ENCODE measurements at regions not wholly inside any gene's neighbourhood (a gene's known extent, or its start where the extent isn't known, plus 50 kb on each side); places are given as distances from the start of the nearest gene placed in this dataset.

DNA sequence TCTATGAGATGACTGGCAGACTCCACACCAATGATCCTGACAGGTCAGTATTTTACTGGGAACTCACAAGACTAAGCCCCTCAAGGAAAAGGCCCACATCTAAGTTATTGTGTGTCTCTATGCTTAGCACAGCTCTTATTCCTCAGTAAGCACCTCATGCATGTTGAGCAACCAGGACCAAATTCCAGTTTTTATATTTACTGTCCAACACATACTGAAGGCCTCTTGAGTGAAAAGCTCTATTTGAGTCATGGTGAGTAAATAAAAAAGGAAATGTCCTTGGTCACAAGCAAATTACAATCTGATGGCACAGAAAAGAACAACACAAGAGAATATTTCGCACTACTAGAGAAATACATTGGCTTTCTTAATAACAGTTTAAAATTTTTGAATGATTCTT lies 87.9 kb upstream of the ETAA1 start:
- Histone ChIP-seq H3K4me1 (no peaks in the 10 kb centered on the region), H3K27me3 (no peaks in the 10 kb centered on the region), H3K36me3 (no peaks in the 10 kb centered on the region), H3K27ac (no peak overlapping the region), H3K9me3 (no peaks in the 10 kb centered on the region), H3K4me3 (no peak overlapping the region)
- no peak for TF ChIP-seq POLR2A (IDR thresholded peaks at IDR 0.05)
- TF ChIP-seq, protein P1, sequence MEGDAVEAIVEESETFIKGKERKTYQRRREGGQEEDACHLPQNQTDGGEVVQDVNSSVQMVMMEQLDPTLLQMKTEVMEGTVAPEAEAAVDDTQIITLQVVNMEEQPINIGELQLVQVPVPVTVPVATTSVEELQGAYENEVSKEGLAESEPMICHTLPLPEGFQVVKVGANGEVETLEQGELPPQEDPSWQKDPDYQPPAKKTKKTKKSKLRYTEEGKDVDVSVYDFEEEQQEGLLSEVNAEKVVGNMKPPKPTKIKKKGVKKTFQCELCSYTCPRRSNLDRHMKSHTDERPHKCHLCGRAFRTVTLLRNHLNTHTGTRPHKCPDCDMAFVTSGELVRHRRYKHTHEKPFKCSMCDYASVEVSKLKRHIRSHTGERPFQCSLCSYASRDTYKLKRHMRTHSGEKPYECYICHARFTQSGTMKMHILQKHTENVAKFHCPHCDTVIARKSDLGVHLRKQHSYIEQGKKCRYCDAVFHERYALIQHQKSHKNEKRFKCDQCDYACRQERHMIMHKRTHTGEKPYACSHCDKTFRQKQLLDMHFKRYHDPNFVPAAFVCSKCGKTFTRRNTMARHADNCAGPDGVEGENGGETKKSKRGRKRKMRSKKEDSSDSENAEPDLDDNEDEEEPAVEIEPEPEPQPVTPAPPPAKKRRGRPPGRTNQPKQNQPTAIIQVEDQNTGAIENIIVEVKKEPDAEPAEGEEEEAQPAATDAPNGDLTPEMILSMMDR (IDR thresholded peaks at IDR 0.05 in 4 of 5, conservative IDR thresholded peaks at IDR 0.05 in 1 of 5) = no peak
- DNase-seq = no peak
- intact Hi-C loops (cut with DNase I; ENCODE audit: low total_unique reads) = no loop called here
- ATAC-seq = no peak
- in situ Hi-C loops (cut with MboI; ENCODE audit: low sequenced_read_pairs in 4 of 4) = no loop called here

DNA sequence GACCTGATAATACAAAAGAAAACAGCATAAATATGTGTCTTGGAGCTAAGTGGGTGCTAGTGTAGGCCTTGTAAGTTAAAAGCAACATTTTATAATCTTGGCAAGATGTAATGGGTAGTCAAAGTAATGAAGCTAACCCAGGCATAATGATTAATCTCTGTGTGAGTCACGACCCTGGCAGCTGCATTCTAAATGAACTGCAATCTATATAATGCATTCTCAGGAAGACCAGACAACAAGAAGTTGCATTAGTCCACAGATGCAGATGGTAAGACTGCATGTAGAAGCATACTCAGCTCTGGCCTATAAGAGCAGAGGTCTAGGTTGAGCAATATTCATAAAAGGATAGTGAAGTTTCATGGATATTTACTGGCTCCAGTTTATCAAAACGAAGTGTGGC lies 85.6 kb upstream of the ETAA1 start:
- Histone ChIP-seq H3K36me3 (no peaks in the 10 kb centered on the region), H3K9me3 (no peaks in the 10 kb centered on the region), H3K27me3 (no peaks in the 10 kb centered on the region), H3K4me1 (no peaks in the 10 kb centered on the region), H3K27ac (no peak overlapping the region), H3K4me3 (no peak overlapping the region)
- intact Hi-C loops (cut with DNase I; ENCODE audit: low total_unique reads) = no loop called here
- DNase-seq (no peak), ATAC-seq (no peak)
- TF ChIP-seq, protein P1 (IDR thresholded peaks at IDR 0.05 in 4 of 5, conservative IDR thresholded peaks at IDR 0.05 in 1 of 5) = no peak
- TF ChIP-seq POLR2A (IDR thresholded peaks at IDR 0.05) = no peak
- in situ Hi-C loops (cut with MboI; ENCODE audit: low sequenced_read_pairs in 4 of 4) = no loop called here

DNA sequence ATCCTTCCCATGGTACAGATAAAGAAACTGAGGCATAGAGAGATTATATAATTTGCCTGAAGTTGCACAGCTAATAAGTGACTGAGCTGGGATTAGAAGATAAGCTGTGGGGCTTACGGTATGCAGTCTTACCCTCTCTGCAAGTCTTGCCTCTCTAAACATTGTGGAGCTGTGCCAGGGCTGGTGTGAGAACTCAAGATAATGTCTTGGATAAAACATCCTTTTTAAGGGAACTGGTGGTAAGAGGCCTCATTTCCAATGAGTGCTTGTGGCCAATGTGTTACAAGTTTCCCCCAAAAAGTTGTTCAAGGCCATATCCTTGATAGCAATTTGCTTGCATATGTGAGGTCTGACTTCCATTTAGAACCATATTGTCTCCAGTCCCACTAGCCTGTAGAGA lies 84.3 kb upstream of the ETAA1 start:
- Histone ChIP-seq H3K9me3 (no peaks in the 10 kb centered on the region), H3K27me3 (no peaks in the 10 kb centered on the region), H3K4me3 (no peak overlapping the region), H3K36me3 (no peaks in the 10 kb centered on the region), H3K4me1 (no peaks in the 10 kb centered on the region), H3K27ac (no peak overlapping the region)
- intact Hi-C loops (cut with DNase I; ENCODE audit: low total_unique reads) (no loop called here), in situ Hi-C loops (cut with MboI; ENCODE audit: low sequenced_read_pairs in 4 of 4) (no loop called here)
- ATAC-seq (no peak), DNase-seq (no peak)
- TF ChIP-seq POLR2A (IDR thresholded peaks at IDR 0.05) = no peak
- TF ChIP-seq, protein P1 (IDR thresholded peaks at IDR 0.05 in 4 of 5, conservative IDR thresholded peaks at IDR 0.05 in 1 of 5) = no peak

DNA sequence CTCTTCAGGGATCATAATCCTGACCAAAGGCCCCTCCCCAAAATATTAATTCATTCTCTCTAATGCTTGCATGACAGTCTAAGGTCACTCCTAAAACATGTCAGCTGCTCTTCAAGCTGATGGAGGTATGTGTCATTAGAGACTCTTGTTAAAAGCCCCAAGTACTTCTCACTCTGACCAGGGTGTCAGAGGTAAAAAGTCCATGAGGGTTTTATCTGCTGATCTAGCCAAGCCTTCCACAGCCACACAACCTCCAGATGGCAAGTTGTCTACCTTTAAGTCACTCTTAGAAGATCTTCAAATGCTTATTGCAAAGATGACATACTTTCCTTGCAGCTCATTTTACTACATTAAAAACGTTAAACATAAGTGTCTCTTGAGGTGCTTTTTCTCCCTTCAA lies 83.6 kb upstream of the ETAA1 start:
- Histone ChIP-seq H3K27ac (no peak overlapping the region), H3K4me3 (no peak overlapping the region), H3K9me3 (no peaks in the 10 kb centered on the region), H3K27me3 (no peaks in the 10 kb centered on the region), H3K4me1 (no peaks in the 10 kb centered on the region), H3K36me3 (no peaks in the 10 kb centered on the region)
- DNase-seq (no peak), ATAC-seq (no peak)
- TF ChIP-seq, protein P1 (IDR thresholded peaks at IDR 0.05 in 4 of 5, conservative IDR thresholded peaks at IDR 0.05 in 1 of 5) = no peak
- intact Hi-C loops (cut with DNase I; ENCODE audit: low total_unique reads) = no loop called here
- in situ Hi-C loops (cut with MboI; ENCODE audit: low sequenced_read_pairs in 4 of 4) = no loop called here

DNA sequence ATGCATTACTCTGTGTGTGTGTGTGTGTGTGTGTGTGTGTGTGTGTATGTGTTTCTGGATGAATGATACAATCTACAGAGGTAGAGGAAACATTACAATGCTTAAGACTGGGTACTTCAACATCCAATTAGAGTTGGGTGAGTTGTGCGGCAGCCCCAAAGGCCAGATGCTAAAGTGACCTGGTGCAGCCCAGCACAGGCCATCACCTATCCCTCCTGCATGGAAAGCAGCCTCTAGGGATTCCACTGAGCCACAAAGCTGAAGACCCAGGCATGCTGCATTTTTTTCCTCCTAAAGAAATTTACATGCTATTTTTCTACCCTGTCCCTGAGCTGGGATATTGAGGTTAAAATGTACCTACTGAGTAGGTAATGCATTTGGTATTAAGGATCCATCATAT lies 79.1 kb upstream of the ETAA1 start:
- no peak for TF ChIP-seq POLR2A (IDR thresholded peaks at IDR 0.05)
- TF ChIP-seq, protein P1 (IDR thresholded peaks at IDR 0.05 in 4 of 5, conservative IDR thresholded peaks at IDR 0.05 in 1 of 5) = no peak
- Histone ChIP-seq H3K9me3 (no peaks in the 10 kb centered on the region), H3K36me3 (no peaks in the 10 kb centered on the region), H3K27ac (no peak overlapping the region), H3K4me3 (no peak overlapping the region), H3K27me3 (no peaks in the 10 kb centered on the region), H3K4me1 (no peaks in the 10 kb centered on the region)
- in situ Hi-C loops (cut with MboI; ENCODE audit: low sequenced_read_pairs in 4 of 4) (no loop called here), intact Hi-C loops (cut with DNase I; ENCODE audit: low total_unique reads) (no loop called here)
- DNase-seq (no peak), ATAC-seq (no peak)
